Panc1 (cell line): ENCODE measurements at regions not wholly inside any gene's neighbourhood (a gene's known extent, or its start where the extent isn't known, plus 50 kb on each side); places are given as distances from the start of the nearest gene placed in this dataset.

Source experiments
- ATAC-seq: fragments of 200-7000 bp; cut with Tn5 transposase; 2 replicates; pipeline ENCODE4 v1.9.1; 2020; ENCODE audit warnings: mild to moderate bottlenecking, moderate library complexity
- BruUV-seq: library from RNA; stranded (reverse); fragments of 400-500 nt; replicated peaks from 2 replicates; lab custom pipeline; 2021; lab: Mats Ljungman, UMichigan
- CTCF ChIA-PET: fragments of 300-600 bp; sonication (Branson Sonifier 250); formaldehyde crosslinking; loops from one replicate; lab custom pipeline; 2022; ENCODE audit warnings: antibody characterized with exemption; lab: Charles Lee
- POLR2A ChIA-PET: fragments of 300-600 bp; sonication (Branson Sonifier 250); formaldehyde crosslinking; loops from one replicate; lab custom pipeline; 2022; ENCODE audit warnings: antibody characterized with exemption; lab: Charles Lee
- DNase-seq: peaks from one replicate; pipeline ENCODE4 v3.0.0-alpha.2; 2010; ENCODE audit warnings: low read depth, low spot score
- H3K27ac ChIP-seq: 2 replicates; pipeline ENCODE4 v1.5.1; 2011; ENCODE audit warnings: mild to moderate bottlenecking, low read length, inconsistent platforms
- H3K27me3 ChIP-seq: fragments of 200-500 bp; sonication (Bioruptor generic); 2 replicates; pipeline ENCODE4 v1.6.0; 2014; ENCODE audit warnings: low read length, inconsistent platforms; ENCODE audit not compliant: control insufficient read depth, insufficient read depth
- H3K36me3 ChIP-seq: fragments of 200-500 bp; sonication (Bioruptor generic); 2 replicates; pipeline ENCODE4 v1.5.1; 2014; ENCODE audit warnings: inconsistent platforms, mild to moderate bottlenecking, low read length, moderate library complexity; ENCODE audit not compliant: control insufficient read depth, insufficient read depth
- H3K4me1 ChIP-seq: 2 replicates; pipeline ENCODE4 v1.5.1; 2011; ENCODE audit warnings: inconsistent platforms, mild to moderate bottlenecking, low read length, moderate library complexity; ENCODE audit not compliant: control insufficient read depth, insufficient read depth
- H3K4me3 ChIP-seq, 2 experiments: 2 replicates each; pipeline ENCODE4 v1.5.1; 2011 to 2012; ENCODE audit warnings: low read depth in 2 of 2, low read length in 2 of 2, mild to moderate bottlenecking in 2 of 2, inconsistent platforms in 1 of 2, moderate library complexity in 1 of 2
- H3K9me3 ChIP-seq: fragments of 200-500 bp; sonication (Bioruptor generic); 2 replicates; pipeline ENCODE4 v1.5.1; 2014; ENCODE audit warnings: low read depth, mild to moderate bottlenecking, inconsistent platforms, low read length, moderate library complexity; ENCODE audit not compliant: control insufficient read depth, insufficient read depth
- POLR2AphosphoS5 ChIP-seq: IDR thresholded peaks from 2 replicates; pipeline ENCODE4 v1.6.1; 2012; ENCODE audit warnings: mild to moderate bottlenecking, low read depth, low read length, moderate library complexity
- SIN3A ChIP-seq: IDR thresholded peaks from 2 replicates; pipeline ENCODE4 v1.6.1; 2012; ENCODE audit warnings: low read depth, mild to moderate bottlenecking, low read length, moderate library complexity, borderline replicate concordance; ENCODE audit not compliant: insufficient read depth
- TCF7L2 ChIP-seq: IDR thresholded peaks from 2 replicates; pipeline ENCODE4 v1.6.1; 2011; ENCODE audit warnings: mild to moderate bottlenecking, low read depth, low read length, inconsistent platforms
- in situ Hi-C: cut with HindIII; loops from 2 replicates; pipeline ENCODE4 v1.10.0; 2016; ENCODE audit warnings: low sequenced_read_pairs, low pct_unique_long_range_greater_than_20kb
- intact Hi-C: fragments of 100-400 bp; cut with micrococcal nuclease; formaldehyde crosslinking; loops from one replicate; pipeline ENCODE4 v1.10.0; 2022; ENCODE audit not compliant: unreplicated experiment
- TF ChIP-seq, protein P1 (sequence below), 2 experiments: IDR thresholded peaks; 2 replicates each; pipeline ENCODE4 v1.6.1; 2011 to 2012; ENCODE audit warnings: low read depth in 2 of 2, control low read depth in 1 of 2, low read length in 1 of 2, mild to moderate bottlenecking in 1 of 2, moderate library complexity in 1 of 2; ENCODE audit not compliant: insufficient read depth in 1 of 2
- TF ChIP-seq, protein P2 (sequence below): fragments of 450-650 bp; IDR thresholded peaks from 2 replicates; pipeline ENCODE4 v1.5.1; 2017; ENCODE audit warnings: mild to moderate bottlenecking

DNA sequence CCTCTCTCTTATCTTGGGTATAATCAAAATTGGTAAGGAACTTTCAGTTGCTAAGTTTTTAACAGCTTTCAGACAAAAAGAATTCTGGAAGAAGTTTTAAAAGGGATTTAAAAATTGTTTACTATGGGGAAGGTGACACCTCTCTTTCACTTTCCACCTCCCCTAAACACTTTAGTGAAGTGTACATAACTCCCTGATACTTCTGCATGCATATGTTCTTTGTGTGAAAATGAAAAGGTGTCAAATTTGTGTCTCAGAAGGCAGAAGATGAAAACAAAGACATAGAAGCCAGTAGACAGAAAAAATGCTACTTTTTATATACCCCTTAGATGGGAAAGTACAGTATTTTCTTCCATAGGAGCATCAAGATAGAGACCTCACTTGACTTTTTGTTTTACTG lies 117.8 kb downstream of the TMEM26 start:
- in situ Hi-C loops (no loop called here), intact Hi-C loops (no loop called here)
- Histone ChIP-seq H3K4me3 (no peak overlapping the region), H3K4me1 (no peaks in the 10 kb centered on the region), H3K36me3 (no peaks in the 10 kb centered on the region), H3K27ac (no peak overlapping the region), H3K9me3 (no peaks in the 10 kb centered on the region), H3K27me3 (no peaks in the 10 kb centered on the region)
- BruUV-seq = no TSS peak
- ATAC-seq (no peak), DNase-seq (no peak)
- TF ChIP-seq SIN3A (no peak), TCF7L2 (no peak), POLR2AphosphoS5 (no peak)
- TF ChIP-seq, protein P1, sequence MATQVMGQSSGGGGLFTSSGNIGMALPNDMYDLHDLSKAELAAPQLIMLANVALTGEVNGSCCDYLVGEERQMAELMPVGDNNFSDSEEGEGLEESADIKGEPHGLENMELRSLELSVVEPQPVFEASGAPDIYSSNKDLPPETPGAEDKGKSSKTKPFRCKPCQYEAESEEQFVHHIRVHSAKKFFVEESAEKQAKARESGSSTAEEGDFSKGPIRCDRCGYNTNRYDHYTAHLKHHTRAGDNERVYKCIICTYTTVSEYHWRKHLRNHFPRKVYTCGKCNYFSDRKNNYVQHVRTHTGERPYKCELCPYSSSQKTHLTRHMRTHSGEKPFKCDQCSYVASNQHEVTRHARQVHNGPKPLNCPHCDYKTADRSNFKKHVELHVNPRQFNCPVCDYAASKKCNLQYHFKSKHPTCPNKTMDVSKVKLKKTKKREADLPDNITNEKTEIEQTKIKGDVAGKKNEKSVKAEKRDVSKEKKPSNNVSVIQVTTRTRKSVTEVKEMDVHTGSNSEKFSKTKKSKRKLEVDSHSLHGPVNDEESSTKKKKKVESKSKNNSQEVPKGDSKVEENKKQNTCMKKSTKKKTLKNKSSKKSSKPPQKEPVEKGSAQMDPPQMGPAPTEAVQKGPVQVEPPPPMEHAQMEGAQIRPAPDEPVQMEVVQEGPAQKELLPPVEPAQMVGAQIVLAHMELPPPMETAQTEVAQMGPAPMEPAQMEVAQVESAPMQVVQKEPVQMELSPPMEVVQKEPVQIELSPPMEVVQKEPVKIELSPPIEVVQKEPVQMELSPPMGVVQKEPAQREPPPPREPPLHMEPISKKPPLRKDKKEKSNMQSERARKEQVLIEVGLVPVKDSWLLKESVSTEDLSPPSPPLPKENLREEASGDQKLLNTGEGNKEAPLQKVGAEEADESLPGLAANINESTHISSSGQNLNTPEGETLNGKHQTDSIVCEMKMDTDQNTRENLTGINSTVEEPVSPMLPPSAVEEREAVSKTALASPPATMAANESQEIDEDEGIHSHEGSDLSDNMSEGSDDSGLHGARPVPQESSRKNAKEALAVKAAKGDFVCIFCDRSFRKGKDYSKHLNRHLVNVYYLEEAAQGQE (IDR thresholded peaks at IDR 0.05; ENCODE audit: insufficient read depth in 1 of 2, low read depth in 2 of 2, low read length in 1 of 2) = no peak
- TF ChIP-seq, protein P2, sequence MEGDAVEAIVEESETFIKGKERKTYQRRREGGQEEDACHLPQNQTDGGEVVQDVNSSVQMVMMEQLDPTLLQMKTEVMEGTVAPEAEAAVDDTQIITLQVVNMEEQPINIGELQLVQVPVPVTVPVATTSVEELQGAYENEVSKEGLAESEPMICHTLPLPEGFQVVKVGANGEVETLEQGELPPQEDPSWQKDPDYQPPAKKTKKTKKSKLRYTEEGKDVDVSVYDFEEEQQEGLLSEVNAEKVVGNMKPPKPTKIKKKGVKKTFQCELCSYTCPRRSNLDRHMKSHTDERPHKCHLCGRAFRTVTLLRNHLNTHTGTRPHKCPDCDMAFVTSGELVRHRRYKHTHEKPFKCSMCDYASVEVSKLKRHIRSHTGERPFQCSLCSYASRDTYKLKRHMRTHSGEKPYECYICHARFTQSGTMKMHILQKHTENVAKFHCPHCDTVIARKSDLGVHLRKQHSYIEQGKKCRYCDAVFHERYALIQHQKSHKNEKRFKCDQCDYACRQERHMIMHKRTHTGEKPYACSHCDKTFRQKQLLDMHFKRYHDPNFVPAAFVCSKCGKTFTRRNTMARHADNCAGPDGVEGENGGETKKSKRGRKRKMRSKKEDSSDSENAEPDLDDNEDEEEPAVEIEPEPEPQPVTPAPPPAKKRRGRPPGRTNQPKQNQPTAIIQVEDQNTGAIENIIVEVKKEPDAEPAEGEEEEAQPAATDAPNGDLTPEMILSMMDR = no peak
- ChIA-PET POLR2A (no interaction called here), CTCF (no interaction called here)

DNA sequence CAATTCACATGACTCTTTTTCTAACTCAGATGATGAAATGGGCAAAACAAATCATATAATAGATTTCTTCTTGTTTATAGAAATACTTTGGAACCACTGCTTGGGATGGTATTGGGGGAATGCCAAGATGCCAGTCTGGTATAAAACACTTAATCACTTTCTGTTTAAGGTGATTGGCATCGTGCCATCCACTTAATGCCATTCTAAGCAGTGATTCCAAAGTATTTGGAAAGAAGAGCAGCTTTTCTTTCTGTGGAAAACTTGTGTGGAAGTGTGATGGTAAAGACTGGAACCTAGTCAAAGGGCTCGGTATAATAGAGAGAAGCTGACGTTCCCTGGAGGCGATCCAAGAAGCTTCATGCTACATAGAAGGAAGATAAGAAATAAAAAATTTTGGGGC lies 120.6 kb downstream of the TMEM26 start:
- ChIA-PET CTCF (no interaction called here), POLR2A (no interaction called here)

More for the DNA sequence above, 120.6 kb downstream of the TMEM26 start:
- Histone ChIP-seq H3K27ac (no peak overlapping the region), H3K27me3 (no peaks in the 10 kb centered on the region; the same call in 1 of the 2 replicates), H3K36me3 (no peaks in the 10 kb centered on the region), H3K4me1 (no peaks in the 10 kb centered on the region), H3K9me3 (no peaks in the 10 kb centered on the region), H3K4me3 (no peak overlapping the region)
- TF ChIP-seq SIN3A = no peak
- TF ChIP-seq, protein P1 (IDR thresholded peaks at IDR 0.05; ENCODE audit: insufficient read depth in 1 of 2, low read depth in 2 of 2, low read length in 1 of 2) = no peak
- TF ChIP-seq POLR2AphosphoS5 = no peak
- TF ChIP-seq, protein P2 = no peak
- no peak for TF ChIP-seq TCF7L2
- in situ Hi-C loops = no loop called here
- no peak for ATAC-seq
- intact Hi-C loops = no loop called here
- BruUV-seq = no TSS peak
- DNase-seq = no peak
